Adrenal gland (tissue), 9 donors: ENCODE measurements at regions not wholly inside any gene's neighbourhood (a gene's known extent, or its start where the extent isn't known, plus 50 kb on each side); places are given as distances from the start of the nearest gene placed in this dataset.

Experiments
- DNase-seq, 7 donors: peaks; one replicate each; pipeline ENCODE4 v3.0.0-alpha.2; 2019 to 2020
- H3K27ac ChIP-seq, 5 donors: fragments of 200-600 bp; sonication (generic) in 4 of 5; 1 replicate in 3 of 5; 2 replicates in 2 of 5; pipeline versions ENCODE4 v1.5.1 to v1.8.0; 2016 to 2020; ENCODE audit warnings: mild to moderate bottlenecking in 1 of 5
- H3K27me3 ChIP-seq: fragments of 200-600 bp; 2 replicates; pipeline ENCODE4 v1.8.0; 2021
- H3K36me3 ChIP-seq, 2 donors: fragments of 200-600 bp; replicated peaks in 1 of 2; 1 replicate in 1 of 2; 2 replicates in 1 of 2; pipeline versions ENCODE4 v1.5.1 to v1.8.0; 2018 to 2022
- H3K4me1 ChIP-seq, 2 donors: fragments of 200-600 bp; replicated peaks in 1 of 2; 1 replicate in 1 of 2; 2 replicates in 1 of 2; pipeline versions ENCODE4 v1.5.1 to v1.8.0; 2018 to 2021
- H3K4me3 ChIP-seq, 4 donors: fragments of 200-600 bp; sonication (generic) in 3 of 4; one replicate each; pipeline ENCODE4 v1.5.1; 2016 to 2018
- H3K9me3 ChIP-seq, 3 donors: fragments of 200-600 bp; sonication (generic) in 1 of 3; replicated peaks in 1 of 3; 1 replicate in 2 of 3; 2 replicates in 1 of 3; pipeline versions ENCODE4 v1.5.1 to v1.8.0; 2016 to 2021
- CTCF ChIP-seq, 6 experiments: fragments of 450-650 bp in 4 of 6; fragments of 200-600 bp in 2 of 6; sonication (generic) in 1 of 6; IDR thresholded peaks; 1 replicate in 5 of 6; 2 replicates in 1 of 6; pipeline versions ENCODE4 v1.5.1 to v1.8.0; 2016 to 2021; ENCODE audit warnings: antibody characterized with exemption in 6 of 6, mild to moderate bottlenecking in 2 of 6, moderate library complexity in 1 of 6
- POLR2A ChIP-seq, 2 donors: fragments of 450-650 bp; IDR thresholded peaks; one replicate each; pipeline ENCODE4 v1.6.1; 2017; ENCODE audit warnings: antibody characterized with exemption in 2 of 2, mild to moderate bottlenecking in 2 of 2, moderate library complexity in 1 of 2
- WGBS, 4 donors: extraction: QIAGEN DNeasy Blood & Tissue Kit in 2 of 4; methylation state at CpG; one replicate each; pipeline versions ENCODE4 v1.1.5 to v1.1.7; 2013 to 2017; 5-methylcytosine and 5-hydroxymethylcytosine counted together
- intact Hi-C, 2 donors: fragments of 100-400 bp; cut with DNase I; formaldehyde crosslinking; loops; one replicate each; pipeline versions ENCODE4 v1.14.1 to v1.15.0; 2022 to 2023
- donor health status: healthy with polysubstance abuse.
- donor health status: Bipolar disorder and iron deficiency.
- donor health status: DM: yes; HTN: yes; CAD: no.
- donor health status: DM: no; HTN: no; CAD: no.
- donor health status: DM: no; HTN: no; CAD: no.

GRCh38 chr16:56005958-56006357, 130.8 kb upstream of the CES5A start:
- intact Hi-C loops: no loop called here
- no peaks in the 10 kb centered on the region for H3K36me3 ChIP-seq
- TF ChIP-seq POLR2A (IDR thresholded peaks at IDR 0.05): no peak
- no peak for TF ChIP-seq CTCF (IDR thresholded peaks at IDR 0.05)
- no peak overlapping the region for H3K27ac ChIP-seq
- H3K4me3 ChIP-seq: no peak overlapping the region
- DNase-seq: no peak
- no peaks in the 10 kb centered on the region for H3K4me1 ChIP-seq
- no peaks in the 10 kb centered on the region for H3K9me3 ChIP-seq
- WGBS, 4 donors: 47 to 63% (median 52%) methylated on average over 1 of the region's 1 CpG
- no peaks in the 10 kb centered on the region for H3K27me3 ChIP-seq

GRCh38 chr16:55999683-56000082, 124.5 kb upstream of the CES5A start:
- H3K4me3 ChIP-seq: no peak overlapping the region
- 25 to 48% (median 30%) methylated on average over 1 of the region's 1 CpG for WGBS, 4 donors
- no peaks in the 10 kb centered on the region for H3K36me3 ChIP-seq
- DNase-seq: no peak
- TF ChIP-seq CTCF (IDR thresholded peaks at IDR 0.05) (no peak), POLR2A (IDR thresholded peaks at IDR 0.05) (no peak)
- no peaks in the 10 kb centered on the region for H3K27me3 ChIP-seq
- intact Hi-C loops: no loop called here
- no peak overlapping the region for H3K27ac ChIP-seq
- no peaks in the 10 kb centered on the region for H3K4me1 ChIP-seq
- H3K9me3 ChIP-seq: no peaks in the 10 kb centered on the region

GRCh38 chr16:55993088-55993487, 117.9 kb upstream of the CES5A start:
- no peak for TF ChIP-seq CTCF (IDR thresholded peaks at IDR 0.05)
- no peak for TF ChIP-seq POLR2A (IDR thresholded peaks at IDR 0.05)
- DNase-seq: no peak

GRCh38 chr16:55992551-55992950, 117.4 kb upstream of the CES5A start:
- TF ChIP-seq POLR2A (IDR thresholded peaks at IDR 0.05): no peak
- no peak for TF ChIP-seq CTCF (IDR thresholded peaks at IDR 0.05)
- H3K36me3 ChIP-seq: no peaks in the 10 kb centered on the region
- H3K4me3 ChIP-seq: no peak overlapping the region
- H3K27me3 ChIP-seq: no peaks in the 10 kb centered on the region
- intact Hi-C loops: no loop called here
- no peak for DNase-seq
- no peak overlapping the region for H3K27ac ChIP-seq
- no peaks in the 10 kb centered on the region for H3K4me1 ChIP-seq
- no peaks in the 10 kb centered on the region for H3K9me3 ChIP-seq
- WGBS, 4 donors: 17 to 23% (median 19%) methylated on average over 1 of the region's 1 CpG

More at GRCh38 chr16:55993088-55993487, 117.9 kb upstream of the CES5A start:
- Histone ChIP-seq H3K27ac (no peak overlapping the region), H3K9me3 (no peaks in the 10 kb centered on the region), H3K36me3 (no peaks in the 10 kb centered on the region), H3K4me1 (no peaks in the 10 kb centered on the region), H3K4me3 (no peak overlapping the region), H3K27me3 (no peaks in the 10 kb centered on the region)
- intact Hi-C loops: no loop called here
- 84 to 94% (median 89%) methylated on average over 3 of the region's 3 CpGs for WGBS, 4 donors
